ENCODE measurements at regions not wholly inside any gene's neighbourhood (a gene's known extent, or its start where the extent isn't known, plus 50 kb on each side); places are given as distances from the start of the nearest gene placed in this dataset.

GRCh38 chr7:26034391-26034790, 117.6 kb upstream of the NFE2L3 start:
- H3K9me3 ChIP-seq (ENCODE audit: control insufficient read depth, insufficient read depth, low read length): no peaks in the 10 kb centered on the region
- H3K27me3 ChIP-seq (ENCODE audit: control insufficient read depth, insufficient read depth, low read length): no peaks in the 10 kb centered on the region
- no peaks in the 10 kb centered on the region for H3K36me3 ChIP-seq (ENCODE audit: control insufficient read depth, insufficient read depth, low read length)
- H3K9ac ChIP-seq (ENCODE audit: low read depth, low read length): no peak overlapping the region
- H3K4me1 ChIP-seq (ENCODE audit: control insufficient read depth, insufficient read depth, low read length): no peaks in the 10 kb centered on the region
- no peak overlapping the region for H3K4me3 ChIP-seq (ENCODE audit: low read depth, low read length)

GRCh38 chr7:26035552-26035951, 116.4 kb upstream of the NFE2L3 start:
- Histone ChIP-seq H3K36me3 (ENCODE audit: control insufficient read depth, insufficient read depth, low read length) (no peaks in the 10 kb centered on the region), H3K4me1 (ENCODE audit: control insufficient read depth, insufficient read depth, low read length) (no peaks in the 10 kb centered on the region), H3K4me3 (ENCODE audit: low read depth, low read length) (no peak overlapping the region), H3K27me3 (ENCODE audit: control insufficient read depth, insufficient read depth, low read length) (no peaks in the 10 kb centered on the region), H3K9me3 (ENCODE audit: control insufficient read depth, insufficient read depth, low read length) (no peaks in the 10 kb centered on the region), H3K9ac (ENCODE audit: low read depth, low read length) (no peak overlapping the region)

- H3K27me3 ChIP-seq (ENCODE audit: control insufficient read depth, insufficient read depth, low read length): no peaks in the 10 kb centered on the region
- H3K9me3 ChIP-seq (ENCODE audit: control insufficient read depth, insufficient read depth, low read length): no peaks in the 10 kb centered on the region
- H3K4me1 ChIP-seq (ENCODE audit: control insufficient read depth, insufficient read depth, low read length): no peaks in the 10 kb centered on the region
- no peak overlapping the region for H3K9ac ChIP-seq (ENCODE audit: low read depth, low read length)
- H3K36me3 ChIP-seq (ENCODE audit: control insufficient read depth, insufficient read depth, low read length): no peaks in the 10 kb centered on the region
- no peak overlapping the region for H3K4me3 ChIP-seq (ENCODE audit: low read depth, low read length)
Measured at GRCh38 chr7:26036092-26036491, 115.9 kb upstream of the NFE2L3 start.

GRCh38 chr7:26038201-26038990, 113.6 kb upstream of the NFE2L3 start:
- no peaks in the 10 kb centered on the region for H3K9me3 ChIP-seq (ENCODE audit: control insufficient read depth, insufficient read depth, low read length)
- H3K36me3 ChIP-seq (ENCODE audit: control insufficient read depth, insufficient read depth, low read length): no peaks in the 10 kb centered on the region
- H3K4me3 ChIP-seq (ENCODE audit: low read depth, low read length): no peak overlapping the region
- H3K27me3 ChIP-seq (ENCODE audit: control insufficient read depth, insufficient read depth, low read length): no peaks in the 10 kb centered on the region
- H3K9ac ChIP-seq (ENCODE audit: low read depth, low read length): no peak overlapping the region
- no peaks in the 10 kb centered on the region for H3K4me1 ChIP-seq (ENCODE audit: control insufficient read depth, insufficient read depth, low read length)

- Histone ChIP-seq H3K27me3 (ENCODE audit: control insufficient read depth, insufficient read depth, low read length) (no peaks in the 10 kb centered on the region), H3K36me3 (ENCODE audit: control insufficient read depth, insufficient read depth, low read length) (no peaks in the 10 kb centered on the region), H3K9me3 (ENCODE audit: control insufficient read depth, insufficient read depth, low read length) (no peaks in the 10 kb centered on the region), H3K4me3 (ENCODE audit: low read depth, low read length) (no peak overlapping the region), H3K4me1 (ENCODE audit: control insufficient read depth, insufficient read depth, low read length) (no peaks in the 10 kb centered on the region), H3K9ac (ENCODE audit: low read depth, low read length) (no peak overlapping the region)
Measured at GRCh38 chr7:26040085-26040484, 111.9 kb upstream of the NFE2L3 start.

GRCh38 chr7:26042237-26042636, 109.8 kb upstream of the NFE2L3 start:
- Histone ChIP-seq H3K9me3 (ENCODE audit: control insufficient read depth, insufficient read depth, low read length) (no peaks in the 10 kb centered on the region), H3K36me3 (ENCODE audit: control insufficient read depth, insufficient read depth, low read length) (no peaks in the 10 kb centered on the region), H3K4me3 (ENCODE audit: low read depth, low read length) (no peak overlapping the region), H3K9ac (ENCODE audit: low read depth, low read length) (no peak overlapping the region), H3K4me1 (ENCODE audit: control insufficient read depth, insufficient read depth, low read length) (no peaks in the 10 kb centered on the region), H3K27me3 (ENCODE audit: control insufficient read depth, insufficient read depth, low read length) (no peaks in the 10 kb centered on the region)

GRCh38 chr7:26043801-26044200, 108.2 kb upstream of the NFE2L3 start:
- Histone ChIP-seq H3K9me3 (ENCODE audit: control insufficient read depth, insufficient read depth, low read length) (no peaks in the 10 kb centered on the region), H3K9ac (ENCODE audit: low read depth, low read length) (no peak overlapping the region), H3K27me3 (ENCODE audit: control insufficient read depth, insufficient read depth, low read length) (no peaks in the 10 kb centered on the region), H3K4me1 (ENCODE audit: control insufficient read depth, insufficient read depth, low read length) (no peaks in the 10 kb centered on the region), H3K4me3 (ENCODE audit: low read depth, low read length) (no peak overlapping the region), H3K36me3 (ENCODE audit: control insufficient read depth, insufficient read depth, low read length) (no peaks in the 10 kb centered on the region)

GRCh38 chr7:26044320-26044719, 107.7 kb upstream of the NFE2L3 start:
- H3K9me3 ChIP-seq (ENCODE audit: control insufficient read depth, insufficient read depth, low read length): no peaks in the 10 kb centered on the region
- no peaks in the 10 kb centered on the region for H3K27me3 ChIP-seq (ENCODE audit: control insufficient read depth, insufficient read depth, low read length)

GRCh38 chr7:26046150-26046549, 105.8 kb upstream of the NFE2L3 start:
- H3K27me3 ChIP-seq (ENCODE audit: control insufficient read depth, insufficient read depth, low read length): no peaks in the 10 kb centered on the region
- H3K4me3 ChIP-seq (ENCODE audit: low read depth, low read length): no peak overlapping the region
- no peaks in the 10 kb centered on the region for H3K9me3 ChIP-seq (ENCODE audit: control insufficient read depth, insufficient read depth, low read length)
- no peak overlapping the region for H3K9ac ChIP-seq (ENCODE audit: low read depth, low read length)
- no peaks in the 10 kb centered on the region for H3K4me1 ChIP-seq (ENCODE audit: control insufficient read depth, insufficient read depth, low read length)
- H3K36me3 ChIP-seq (ENCODE audit: control insufficient read depth, insufficient read depth, low read length): no peaks in the 10 kb centered on the region

More at GRCh38 chr7:26044320-26044719, 107.7 kb upstream of the NFE2L3 start:
- no peaks in the 10 kb centered on the region for H3K4me1 ChIP-seq (ENCODE audit: control insufficient read depth, insufficient read depth, low read length)
- no peak overlapping the region for H3K4me3 ChIP-seq (ENCODE audit: low read depth, low read length)
- no peak overlapping the region for H3K9ac ChIP-seq (ENCODE audit: low read depth, low read length)
- no peaks in the 10 kb centered on the region for H3K36me3 ChIP-seq (ENCODE audit: control insufficient read depth, insufficient read depth, low read length)

GRCh38 chr7:26046878-26047277, 105.1 kb upstream of the NFE2L3 start:
- Histone ChIP-seq H3K4me1 (ENCODE audit: control insufficient read depth, insufficient read depth, low read length) (no peaks in the 10 kb centered on the region), H3K9me3 (ENCODE audit: control insufficient read depth, insufficient read depth, low read length) (no peaks in the 10 kb centered on the region), H3K27me3 (ENCODE audit: control insufficient read depth, insufficient read depth, low read length) (no peaks in the 10 kb centered on the region), H3K9ac (ENCODE audit: low read depth, low read length) (no peak overlapping the region), H3K4me3 (ENCODE audit: low read depth, low read length) (no peak overlapping the region), H3K36me3 (ENCODE audit: control insufficient read depth, insufficient read depth, low read length) (no peaks in the 10 kb centered on the region)

- Histone ChIP-seq H3K9me3 (ENCODE audit: control insufficient read depth, insufficient read depth, low read length) (no peaks in the 10 kb centered on the region), H3K9ac (ENCODE audit: low read depth, low read length) (no peak overlapping the region), H3K36me3 (ENCODE audit: control insufficient read depth, insufficient read depth, low read length) (no peaks in the 10 kb centered on the region), H3K4me3 (ENCODE audit: low read depth, low read length) (no peak overlapping the region), H3K27me3 (ENCODE audit: control insufficient read depth, insufficient read depth, low read length) (no peaks in the 10 kb centered on the region), H3K4me1 (ENCODE audit: control insufficient read depth, insufficient read depth, low read length) (no peaks in the 10 kb centered on the region)
Measured at GRCh38 chr7:26048663-26049062, 103.3 kb upstream of the NFE2L3 start.

GRCh38 chr7:26049081-26049480, 102.9 kb upstream of the NFE2L3 start:
- no peaks in the 10 kb centered on the region for H3K36me3 ChIP-seq (ENCODE audit: control insufficient read depth, insufficient read depth, low read length)
- H3K9me3 ChIP-seq (ENCODE audit: control insufficient read depth, insufficient read depth, low read length): no peaks in the 10 kb centered on the region
- H3K27me3 ChIP-seq (ENCODE audit: control insufficient read depth, insufficient read depth, low read length): no peaks in the 10 kb centered on the region
- no peak overlapping the region for H3K4me3 ChIP-seq (ENCODE audit: low read depth, low read length)
- H3K4me1 ChIP-seq (ENCODE audit: control insufficient read depth, insufficient read depth, low read length): no peaks in the 10 kb centered on the region
- H3K9ac ChIP-seq (ENCODE audit: low read depth, low read length): no peak overlapping the region

Measured in iPS-15b (cell line).